ENCODE measurements at regions not wholly inside any gene's neighbourhood (a gene's known extent, or its start where the extent isn't known, plus 50 kb on each side); places are given as distances from the start of the nearest gene placed in this dataset.

- no peak for FAIRE-seq
These were observed 57.2 kb downstream of the NKX6-1 start for GRCh38 chr4:84441758-84442377.

GRCh38 chr4:84439996-84440395, 59.1 kb downstream of the NKX6-1 start:
- FAIRE-seq = no peak

GRCh38 chr4:84436812-84437211, 62.3 kb downstream of the NKX6-1 start:
- no peak for FAIRE-seq

GRCh38 chr4:84434344-84434743, 64.7 kb downstream of the NKX6-1 start:
- FAIRE-seq = no peak

- FAIRE-seq = no peak
These were observed 65.4 kb downstream of the NKX6-1 start for GRCh38 chr4:84433633-84434222.

- no peak for FAIRE-seq
These were observed 66.4 kb downstream of the NKX6-1 start for GRCh38 chr4:84432713-84433112.

- FAIRE-seq = no peak
These were observed 78.5 kb downstream of the NKX6-1 start for GRCh38 chr4:84420608-84421007.

GRCh38 chr4:84419201-84419600, 79.9 kb downstream of the NKX6-1 start:
- FAIRE-seq = no peak

- FAIRE-seq = no peak
These were observed 80.9 kb downstream of the NKX6-1 start for GRCh38 chr4:84417997-84418709.

- FAIRE-seq = no peak
These were observed 85.1 kb downstream of the NKX6-1 start for GRCh38 chr4:84413976-84414375.

GRCh38 chr4:84413480-84413879, 85.6 kb downstream of the NKX6-1 start:
- FAIRE-seq = no peak

- FAIRE-seq = no peak
These were observed 87.0 kb downstream of the NKX6-1 start for GRCh38 chr4:84412062-84412461.

GRCh38 chr4:84407554-84408407, 91.3 kb downstream of the NKX6-1 start:
- FAIRE-seq = no peak

GRCh38 chr4:84403656-84404055, 95.4 kb downstream of the NKX6-1 start:
- FAIRE-seq = no peak

GRCh38 chr4:84401701-84402306, 97.3 kb downstream of the NKX6-1 start:
- FAIRE-seq = no peak

GRCh38 chr4:84394386-84394785, 104.7 kb downstream of the NKX6-1 start:
- FAIRE-seq = no peak

GRCh38 chr4:84392951-84393590, 106.0 kb downstream of the NKX6-1 start:
- FAIRE-seq = no peak

GRCh38 chr4:84389406-84389805, 109.7 kb downstream of the NKX6-1 start:
- no peak for FAIRE-seq

- no peak for FAIRE-seq
These were observed 113.9 kb downstream of the NKX6-1 start for GRCh38 chr4:84385203-84385602.

GRCh38 chr4:84384801-84385200, 114.3 kb downstream of the NKX6-1 start:
- no peak for FAIRE-seq

GRCh38 chr4:84381759-84382158, 117.3 kb downstream of the NKX6-1 start:
- no peak for FAIRE-seq

GRCh38 chr4:84379917-84380641, 119.0 kb downstream of the NKX6-1 start:
- FAIRE-seq = no peak

Measured in G401.6 (cell line).